NCI-H1436 treated with DMSO at 0.1 percent for 48 hours (cell line): ENCODE measurements at regions not wholly inside any gene's neighbourhood (a gene's known extent, or its start where the extent isn't known, plus 50 kb on each side); places are given as distances from the start of the nearest gene placed in this dataset.

Experiments
- DNase-seq: peaks from one replicate; lab custom pipeline; 2025; lab: John Stamatoyannopoulos, UW

DNA sequence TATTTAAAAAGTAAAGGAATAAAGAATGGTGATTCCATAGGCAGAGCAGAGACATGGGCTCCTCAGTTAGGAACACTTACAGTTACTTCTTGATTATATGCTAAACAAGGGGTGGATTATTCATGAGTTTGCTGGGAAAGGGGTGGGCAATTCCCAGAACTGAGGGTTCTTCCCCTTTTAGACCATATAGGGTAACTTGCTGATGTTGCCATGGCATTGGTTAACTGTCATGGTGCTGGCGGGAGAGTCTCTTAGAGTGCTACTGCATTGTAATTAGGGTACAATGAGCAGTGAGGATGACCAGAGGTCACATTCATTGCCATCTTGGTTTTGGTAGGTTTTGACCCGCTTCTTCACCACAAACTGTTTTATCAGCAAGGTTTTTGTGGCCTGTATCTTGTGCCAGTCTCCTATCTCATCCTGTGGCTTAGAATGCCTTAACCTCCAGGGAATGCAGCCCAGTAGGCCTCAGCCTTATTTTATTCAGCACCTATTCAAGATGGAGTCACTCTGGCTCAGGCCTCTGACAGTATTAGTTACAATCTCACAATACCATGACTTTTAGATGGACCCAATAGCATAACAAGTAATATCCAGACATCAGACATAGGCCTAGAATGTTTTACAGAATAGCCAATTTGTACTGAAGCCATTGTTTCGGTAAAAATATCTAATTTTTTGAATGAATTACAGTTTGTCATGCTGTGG, 106.8 kb downstream of the ZBTB18 start:
- DNase-seq = no peak

DNA sequence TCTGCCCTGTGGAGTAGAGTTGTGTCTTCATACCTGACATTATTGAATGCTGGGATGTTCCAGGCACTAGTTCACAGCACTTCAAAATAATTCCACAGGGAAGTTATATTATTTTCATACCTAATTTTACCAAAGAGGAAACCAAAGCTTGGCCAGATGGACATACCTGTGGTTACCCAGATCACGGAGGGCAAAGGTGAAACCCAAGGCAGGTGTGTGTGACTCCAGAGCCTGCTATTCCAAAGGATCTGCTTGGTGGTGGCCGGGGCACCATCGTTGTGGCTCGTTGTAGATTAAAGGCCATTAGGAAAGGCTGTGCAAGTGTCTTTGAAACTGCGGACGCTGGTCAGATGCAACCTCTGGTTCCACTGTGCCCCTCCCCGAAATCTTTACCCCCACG, 108.6 kb downstream of the ZBTB18 start:
- DNase-seq = no peak

DNA sequence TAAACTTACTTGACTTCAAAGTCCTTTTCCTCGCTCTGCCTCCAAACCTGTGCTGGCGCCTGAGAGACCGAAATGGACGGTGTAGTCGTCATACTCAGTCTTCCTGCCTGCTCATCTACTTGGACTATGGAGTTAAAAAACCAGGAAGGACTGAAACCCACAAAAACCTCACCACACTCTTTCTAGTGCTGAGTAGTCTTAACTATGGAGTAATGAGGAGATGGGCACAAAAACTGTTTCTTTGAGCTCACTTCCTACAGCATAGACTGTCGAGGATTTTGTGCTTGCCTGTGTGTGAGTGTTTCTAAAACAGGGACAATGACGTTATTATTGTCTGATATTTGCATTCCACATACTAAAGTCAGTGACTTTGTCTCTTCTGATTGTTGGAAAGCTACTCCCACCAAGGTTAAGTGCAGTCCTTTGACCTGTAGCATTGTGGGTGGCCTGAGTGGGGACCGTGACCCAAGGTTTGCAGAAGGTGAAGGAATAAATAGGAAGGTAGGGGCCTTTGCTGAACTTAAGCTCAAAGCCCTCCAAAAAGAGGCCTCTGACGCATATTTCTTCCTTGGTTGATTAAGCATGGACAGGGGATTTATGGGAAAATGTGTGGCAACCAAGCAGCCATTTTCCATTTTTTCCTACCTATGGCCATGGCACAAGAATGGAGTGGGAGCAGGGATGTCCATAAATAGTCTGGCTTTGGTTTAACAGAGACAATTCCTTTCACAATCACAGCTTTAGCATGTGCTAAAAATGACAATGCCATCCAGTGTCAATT, 109.6 kb downstream of the ZBTB18 start:
- no peak for DNase-seq

DNA sequence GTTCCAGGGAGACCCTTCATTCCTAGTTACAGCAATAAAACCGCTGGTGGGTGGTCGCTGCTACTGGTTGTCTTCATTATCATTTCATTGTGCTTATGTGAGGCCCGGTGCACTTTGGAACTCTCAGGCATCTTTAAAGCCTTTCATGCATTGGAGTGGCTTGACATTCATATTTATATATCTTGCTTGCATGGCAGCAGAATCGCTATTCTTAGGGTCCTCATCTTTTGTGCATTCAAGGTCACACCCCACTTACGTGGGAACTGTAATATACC, 110.1 kb downstream of the ZBTB18 start:
- DNase-seq = no peak

DNA sequence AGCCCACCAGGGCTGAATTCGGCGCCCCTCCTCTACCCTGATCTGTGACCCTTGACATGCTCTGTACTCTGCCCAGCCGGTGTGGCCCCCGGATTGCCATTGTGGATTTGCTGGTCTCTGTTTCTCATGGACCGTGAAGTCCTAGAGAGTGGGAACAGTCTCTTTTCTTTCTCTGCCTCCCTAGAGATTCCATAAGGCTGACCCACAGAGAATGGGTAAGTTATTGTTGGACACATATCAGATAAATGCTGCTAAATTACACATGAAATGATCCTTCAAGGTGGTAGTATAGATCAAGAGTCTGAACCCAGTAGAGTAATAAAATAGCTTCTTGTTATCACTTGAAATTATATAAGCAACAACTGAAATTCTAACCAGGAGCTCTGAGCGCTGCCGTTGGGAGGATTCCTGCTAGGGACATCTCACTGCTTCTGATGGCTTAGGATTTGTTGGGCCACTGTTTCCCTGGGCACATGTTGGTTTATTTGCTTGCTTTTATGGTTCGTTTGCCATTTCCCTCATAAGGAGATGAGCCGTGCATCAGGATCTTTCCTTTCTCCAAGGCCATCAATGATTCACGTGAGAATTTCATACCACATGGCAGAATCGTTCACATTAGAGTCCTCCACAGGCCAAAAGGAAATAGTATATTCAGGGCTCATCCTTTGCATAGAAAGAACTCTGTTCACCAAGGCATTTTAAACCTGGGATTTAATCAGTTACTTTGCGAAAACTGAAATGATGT, 111.9 kb downstream of the ZBTB18 start:
- DNase-seq = no peak

DNA sequence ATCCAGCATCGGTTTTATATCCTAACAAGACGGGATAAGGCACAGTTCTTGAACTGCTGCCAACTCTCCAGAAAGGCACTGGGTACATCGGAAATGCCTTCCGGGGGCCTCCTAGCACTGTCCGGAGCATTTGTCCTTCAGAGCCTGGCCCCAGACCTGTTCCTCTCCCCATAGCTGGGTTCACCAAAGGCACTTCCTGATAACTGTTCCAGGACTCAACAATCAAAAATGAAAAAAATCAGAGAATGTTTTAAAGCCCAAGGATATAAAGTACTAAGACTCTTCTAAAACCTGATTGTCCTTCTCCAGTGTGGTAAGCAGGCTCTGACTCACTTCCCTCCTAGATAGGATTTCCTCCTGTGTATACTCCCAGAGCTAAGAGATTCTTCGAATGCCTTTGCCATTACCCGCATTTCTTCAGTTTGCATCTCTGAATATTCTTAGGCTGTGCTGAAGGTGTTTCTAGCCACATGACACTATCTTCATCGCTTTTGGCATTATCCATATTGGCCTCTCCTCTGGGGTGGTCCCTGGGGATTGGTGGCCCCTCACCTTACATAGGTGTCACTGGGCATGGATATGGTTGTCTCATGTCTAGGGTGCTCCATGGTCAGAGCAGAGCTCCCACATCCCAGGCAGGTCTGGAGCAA, 112.9 kb downstream of the ZBTB18 start:
- no peak for DNase-seq

DNA sequence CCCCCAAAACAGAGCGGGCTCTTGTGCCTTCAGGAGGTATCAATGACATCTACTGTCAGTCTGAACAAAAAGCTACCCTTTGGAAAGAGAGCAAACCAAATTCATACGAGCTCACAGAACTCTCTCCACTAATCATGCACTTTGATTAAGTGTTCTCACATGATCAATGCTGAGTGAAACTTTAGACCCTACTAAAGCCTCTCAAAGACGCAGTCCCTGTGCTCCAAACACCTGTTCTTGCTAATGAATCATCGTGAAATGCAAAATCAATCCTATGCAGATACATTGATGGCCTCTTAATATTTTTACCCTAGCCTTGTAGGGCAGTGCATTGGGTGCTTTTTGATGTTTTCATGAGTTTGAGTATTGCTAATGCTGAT, 113.4 kb downstream of the ZBTB18 start:
- DNase-seq = no peak

DNA sequence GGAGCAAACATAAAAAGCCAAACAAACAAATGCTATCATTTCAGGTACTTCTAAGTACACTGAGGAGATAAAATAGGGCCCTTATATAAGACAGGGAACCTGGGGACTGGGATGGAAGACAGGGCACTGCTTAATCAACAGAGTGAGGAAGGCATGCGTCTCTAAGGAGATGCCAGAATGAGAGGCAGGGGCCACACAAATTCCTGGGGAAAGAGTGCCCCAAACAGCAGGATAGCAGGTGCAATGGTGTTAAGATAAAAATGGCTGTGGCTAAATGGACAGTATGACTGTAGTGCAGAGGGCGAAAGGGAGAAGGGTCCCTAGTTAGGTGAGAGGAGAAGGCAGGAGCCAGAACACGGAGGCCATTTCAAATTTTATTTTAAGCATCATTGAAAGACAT, 113.9 kb downstream of the ZBTB18 start:
- DNase-seq = no peak

DNA sequence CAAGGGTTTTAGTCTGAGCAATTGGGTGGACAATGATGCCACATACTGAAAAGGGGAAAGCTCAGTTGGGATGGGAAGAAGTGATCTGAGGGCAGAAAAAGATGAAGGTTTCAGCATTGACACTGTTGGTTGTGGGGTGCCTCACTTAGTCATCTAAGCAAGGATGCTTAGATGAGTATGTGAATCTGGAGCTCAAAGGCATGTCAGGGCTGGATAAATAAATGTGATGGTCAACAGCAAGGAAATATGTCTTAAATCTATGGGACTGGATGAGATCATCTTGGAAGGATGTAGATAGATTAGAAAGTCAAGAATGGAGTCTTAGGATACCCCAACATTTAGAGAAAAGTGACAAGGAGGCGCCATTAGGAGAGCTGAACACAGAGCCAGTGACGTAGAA, 114.6 kb downstream of the ZBTB18 start:
- DNase-seq = no peak

DNA sequence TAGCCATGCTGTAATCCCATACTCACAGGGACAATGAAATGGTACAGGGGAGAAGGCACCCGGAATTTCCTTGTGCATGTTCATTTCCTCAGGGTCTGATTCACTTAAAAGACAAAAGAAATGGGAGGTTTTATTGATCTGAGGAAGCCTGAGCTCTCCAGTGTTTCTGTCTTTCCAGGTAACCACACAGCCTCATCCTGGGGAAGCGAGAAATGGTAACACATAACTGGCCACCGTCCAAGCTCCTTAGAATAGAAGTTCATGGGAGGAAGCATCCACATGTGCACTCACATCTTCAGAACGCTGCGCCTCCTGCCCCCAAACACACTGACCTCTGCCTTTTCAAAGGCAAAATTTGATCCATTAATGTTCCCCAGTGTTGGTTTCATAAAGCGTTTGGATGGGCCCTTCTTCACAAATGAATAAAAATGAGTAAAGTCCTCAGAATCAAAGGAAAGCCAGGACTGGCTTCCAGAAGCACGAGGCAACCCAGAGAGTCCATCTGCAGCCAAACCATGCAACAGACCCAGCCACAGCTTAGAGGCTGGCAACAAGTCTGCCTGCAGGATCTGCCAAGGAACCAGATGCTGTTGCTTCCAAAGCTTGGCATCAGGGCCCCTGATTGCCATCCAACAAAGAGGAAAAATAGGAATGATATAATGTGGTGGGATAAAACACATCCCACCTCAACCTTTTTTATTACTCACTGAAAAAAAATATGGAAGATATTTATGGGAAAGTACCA, 120.3 kb downstream of the ZBTB18 start:
- DNase-seq = no peak

DNA sequence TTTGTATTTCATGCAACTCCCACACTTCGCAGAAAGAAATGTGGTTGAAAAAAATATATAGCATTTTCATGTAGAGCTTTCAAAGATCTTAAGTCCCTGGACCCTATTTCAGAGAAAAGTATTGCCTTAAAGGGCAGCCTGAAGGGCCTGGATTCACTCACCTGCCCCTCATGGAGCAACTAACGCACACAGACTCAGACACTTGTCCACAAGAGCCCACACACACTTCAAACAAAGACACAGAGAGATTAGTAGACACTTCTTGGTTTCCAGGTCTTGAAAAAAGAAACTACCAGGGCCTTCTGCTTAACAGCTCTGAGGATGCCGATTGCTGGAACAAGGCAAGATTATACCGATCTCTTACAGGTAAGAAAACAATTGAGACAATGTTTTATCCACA, 122.2 kb downstream of the ZBTB18 start:
- no peak for DNase-seq

DNA sequence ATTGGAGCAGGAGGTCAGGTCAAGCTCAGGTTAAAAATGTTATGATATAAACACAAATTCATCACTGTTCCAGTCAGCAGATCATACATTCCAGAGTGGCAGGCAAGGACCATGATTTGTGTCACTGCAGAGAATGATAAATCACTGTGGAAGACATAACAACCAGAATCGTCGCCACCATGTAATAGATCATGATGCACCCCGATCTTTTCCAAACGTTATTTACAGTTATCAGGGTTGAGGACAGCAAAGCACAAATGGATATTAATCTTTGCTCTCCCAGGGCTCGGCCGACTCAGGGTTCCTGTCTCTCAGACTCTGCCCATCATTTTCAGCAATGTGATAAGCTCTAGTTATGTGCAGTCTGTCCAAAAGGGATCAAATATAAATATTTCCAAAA, 122.7 kb downstream of the ZBTB18 start:
- DNase-seq = no peak

DNA sequence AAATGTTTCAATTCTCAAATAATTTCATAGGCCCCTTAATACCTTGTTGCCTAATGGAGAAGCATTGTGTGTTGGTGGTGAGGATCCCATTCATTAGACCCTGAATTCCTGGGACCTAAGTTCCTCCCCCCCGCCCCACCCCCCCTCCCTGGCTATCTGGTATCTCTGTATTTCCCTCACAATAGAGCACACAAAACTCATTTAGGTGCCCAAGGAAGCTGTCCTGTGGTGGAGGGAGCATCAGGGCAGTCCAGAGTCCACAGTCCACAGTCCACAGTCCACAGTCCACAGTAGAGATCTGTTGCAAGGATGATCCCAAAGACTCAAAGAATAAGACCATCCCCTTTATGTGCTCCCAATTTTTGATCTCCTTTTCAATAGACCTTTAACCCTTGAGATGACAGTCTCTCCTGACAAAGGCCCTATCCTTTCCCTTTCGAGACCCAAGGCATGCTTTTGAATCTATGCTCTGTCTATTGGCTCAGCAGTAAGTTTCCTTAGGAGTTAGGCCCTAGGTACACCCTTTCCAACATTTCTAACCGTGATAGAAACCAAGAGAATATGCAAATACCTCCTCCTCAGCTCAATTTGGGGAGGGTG, 123.9 kb downstream of the ZBTB18 start:
- no peak for DNase-seq

DNA sequence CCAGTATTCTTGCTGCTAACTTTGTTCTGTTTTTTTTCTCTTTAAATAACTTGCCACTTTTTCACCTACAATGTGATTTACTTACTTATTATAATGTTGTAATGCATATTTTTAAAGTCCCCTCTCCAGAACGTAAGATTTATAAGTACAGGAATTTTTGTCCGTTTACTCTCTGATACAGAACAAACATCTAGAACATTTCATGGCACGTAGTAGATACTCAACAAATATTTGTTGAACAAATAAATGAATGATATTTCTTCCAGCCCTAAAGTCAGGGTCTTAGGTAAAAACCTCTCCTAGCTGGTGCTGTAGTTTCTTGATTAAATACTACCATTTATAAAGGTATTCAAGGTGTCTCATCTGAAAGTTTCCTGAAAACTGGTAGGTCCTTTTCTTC, 125.1 kb downstream of the ZBTB18 start:
- DNase-seq = no peak

DNA sequence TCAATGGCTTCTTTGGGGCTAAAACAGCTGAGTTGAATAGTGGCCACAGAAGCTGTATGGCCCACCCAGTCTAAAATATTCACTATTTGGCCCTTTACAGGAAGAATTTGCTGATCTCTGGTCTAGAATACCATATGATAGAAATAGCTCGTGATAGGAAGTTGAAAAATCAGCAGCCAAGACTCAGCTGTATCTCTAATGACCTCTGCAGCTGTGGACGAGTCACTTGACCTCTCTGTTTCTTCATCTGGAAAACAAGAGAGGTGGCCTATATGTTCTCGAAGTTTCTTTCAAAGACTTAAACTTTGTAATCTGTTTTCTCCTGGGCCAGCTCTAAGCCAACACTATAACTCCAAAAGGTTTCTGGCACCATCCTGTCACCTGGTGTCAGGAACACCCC, 129.2 kb downstream of the ZBTB18 start:
- no peak for DNase-seq

DNA sequence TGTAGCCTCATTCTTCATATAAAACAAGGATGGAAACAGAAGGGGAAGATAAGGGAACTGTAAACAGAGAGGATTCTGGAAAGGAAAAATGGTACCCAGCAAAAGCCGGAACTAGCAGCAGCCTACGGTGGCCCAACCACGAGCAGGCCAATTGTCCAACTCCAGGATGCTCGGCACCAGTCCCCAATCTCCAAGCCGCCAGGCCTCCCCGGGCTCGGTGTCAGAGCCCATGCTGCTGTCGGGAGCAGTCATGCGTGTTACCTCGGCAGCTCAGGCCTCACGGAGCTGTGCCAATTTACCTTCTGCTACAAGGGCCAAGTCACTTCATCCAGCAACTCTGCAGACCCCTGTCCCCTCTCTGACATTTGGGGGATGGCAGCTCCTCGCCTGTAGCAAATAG, 130.8 kb downstream of the ZBTB18 start:
- no peak for DNase-seq

DNA sequence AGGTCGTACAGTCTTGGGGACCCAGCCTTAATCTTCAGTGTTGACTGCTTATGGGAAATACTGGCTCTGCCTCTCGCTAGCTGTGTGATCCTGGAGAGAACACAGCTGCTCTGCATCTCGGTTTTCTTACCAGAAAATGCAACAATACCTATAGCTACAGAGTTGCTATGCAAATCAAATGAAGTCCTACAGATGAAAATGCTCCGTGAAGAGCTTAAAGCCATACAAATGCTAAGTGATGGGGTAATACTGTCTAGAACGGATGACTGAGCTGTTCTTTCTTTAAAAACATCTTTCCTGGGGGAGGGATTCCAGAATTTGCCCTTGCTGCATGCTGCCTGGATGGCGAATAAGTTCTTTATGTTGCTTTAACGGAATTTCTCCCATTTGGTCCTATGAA, 132.0 kb downstream of the ZBTB18 start:
- no peak for DNase-seq

DNA sequence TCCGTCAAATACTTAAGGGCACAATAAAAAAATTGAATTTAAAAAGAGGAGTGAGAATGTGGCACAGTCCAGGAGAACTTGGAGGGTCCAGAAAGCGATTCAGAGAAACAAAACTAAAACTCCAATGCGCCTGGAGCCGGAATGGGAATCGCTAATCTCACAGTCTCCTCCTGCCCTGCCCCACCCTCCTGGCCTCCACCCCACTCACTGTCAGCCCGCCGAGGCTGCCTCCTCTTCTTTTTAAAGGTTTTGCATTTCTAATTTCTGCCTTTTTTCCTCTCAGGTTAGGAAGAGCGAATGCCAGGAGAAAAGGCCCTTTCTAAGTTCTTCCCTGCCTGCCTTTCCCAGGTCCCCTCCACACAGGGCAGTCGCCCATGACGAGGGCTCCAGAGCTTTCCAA, 135.3 kb downstream of the ZBTB18 start:
- DNase-seq = no peak

DNA sequence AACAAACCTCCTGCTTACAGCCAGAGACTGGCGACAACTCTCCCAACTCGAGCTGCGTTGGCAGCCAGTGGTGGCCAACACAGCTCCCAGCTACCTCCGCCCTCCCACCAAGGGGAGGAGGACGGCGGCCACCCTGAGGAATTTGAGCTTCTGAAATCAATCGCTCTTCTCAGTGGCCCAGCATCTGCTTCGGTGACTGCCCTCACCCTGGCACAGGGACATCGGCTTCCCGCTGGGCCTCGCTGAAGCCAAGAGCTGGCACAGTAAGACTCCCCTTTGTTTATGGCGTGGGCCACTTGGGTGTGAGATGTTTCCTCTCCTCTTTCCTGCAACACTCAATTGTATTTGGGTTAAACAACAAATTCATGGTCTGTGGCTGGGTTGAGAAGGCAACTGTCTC, 136.2 kb downstream of the ZBTB18 start:
- no peak for DNase-seq

DNA sequence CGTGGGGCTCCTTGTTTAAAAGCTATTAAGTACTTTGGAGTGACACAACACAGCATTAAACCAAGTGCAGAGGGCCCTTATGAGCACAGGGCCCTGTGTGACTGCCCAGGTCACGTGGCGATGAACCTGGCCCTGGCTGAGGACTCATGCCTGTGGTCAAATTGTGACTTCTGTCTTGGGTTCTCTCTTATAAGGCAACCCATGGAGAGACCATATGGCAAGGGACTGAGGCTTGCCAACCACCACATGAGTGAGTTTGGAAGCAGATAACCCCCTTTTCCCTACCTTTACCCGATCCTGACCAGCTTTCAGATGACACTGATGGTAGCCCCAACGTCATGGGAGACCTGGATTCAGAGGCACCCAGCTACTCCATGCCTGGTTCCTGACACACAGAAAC, 140.5 kb downstream of the ZBTB18 start:
- DNase-seq = no peak

DNA sequence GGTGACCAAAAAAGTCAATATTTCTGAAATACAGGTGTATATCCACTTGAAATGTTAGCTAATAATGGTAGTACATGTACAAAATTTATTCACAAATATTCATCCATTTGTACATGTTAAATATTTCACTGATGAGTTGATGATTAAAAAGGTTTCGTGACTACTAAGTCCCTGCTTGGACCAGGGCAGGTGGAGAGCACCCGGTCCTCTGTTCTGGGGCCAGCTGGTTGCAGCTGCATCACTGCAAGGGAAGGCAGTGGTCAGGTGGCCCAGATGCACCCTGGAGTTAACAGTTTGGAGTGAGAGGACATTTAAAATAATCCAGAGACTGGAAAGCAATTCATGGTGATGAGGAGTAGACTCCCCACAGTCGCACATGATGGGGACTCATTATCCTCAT, 141.2 kb downstream of the ZBTB18 start:
- DNase-seq = no peak
